ENCODE measurements at regions not wholly inside any gene's neighbourhood (a gene's known extent, or its start where the extent isn't known, plus 50 kb on each side); places are given as distances from the start of the nearest gene placed in this dataset.
"Not testable (repeated sequence)": the region's sequence is repeated elsewhere in the genome, so short reads cannot be mapped to it uniquely, and the experiment has no call there.

DNA sequence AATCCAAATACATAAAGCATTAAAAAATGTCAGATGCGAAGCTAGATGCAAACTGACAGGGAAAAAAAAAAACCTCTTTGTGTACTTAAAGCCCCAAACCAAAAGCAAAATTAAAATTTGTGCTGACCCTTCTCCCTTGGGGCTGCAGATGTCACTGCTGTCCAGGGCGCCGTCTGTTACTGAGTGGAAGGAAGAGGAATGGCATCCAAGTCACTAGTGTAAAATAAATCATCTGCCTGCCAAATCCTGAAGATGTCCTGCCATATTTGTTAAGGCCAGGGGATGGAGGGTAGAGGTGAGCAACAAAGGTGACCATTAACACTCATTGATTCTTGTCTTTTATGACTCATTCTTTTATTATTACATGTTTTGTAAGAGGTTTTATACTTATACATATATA lies 126.6 kb upstream of the ERV3-1 start:
- not testable (repeated sequence) for H3K4me3 Mint-ChIP-seq (ENCODE audit: unreplicated experiment); H3K27ac Mint-ChIP-seq (ENCODE audit: unreplicated experiment); H3K27me3 Mint-ChIP-seq (ENCODE audit: unreplicated experiment); DNase-seq (ENCODE audit: extremely low spot score, unreplicated experiment); H3K9me3 Mint-ChIP-seq (ENCODE audit: unreplicated experiment); H3K4me1 Mint-ChIP-seq (ENCODE audit: unreplicated experiment); H3K36me3 Mint-ChIP-seq (ENCODE audit: unreplicated experiment)

DNA sequence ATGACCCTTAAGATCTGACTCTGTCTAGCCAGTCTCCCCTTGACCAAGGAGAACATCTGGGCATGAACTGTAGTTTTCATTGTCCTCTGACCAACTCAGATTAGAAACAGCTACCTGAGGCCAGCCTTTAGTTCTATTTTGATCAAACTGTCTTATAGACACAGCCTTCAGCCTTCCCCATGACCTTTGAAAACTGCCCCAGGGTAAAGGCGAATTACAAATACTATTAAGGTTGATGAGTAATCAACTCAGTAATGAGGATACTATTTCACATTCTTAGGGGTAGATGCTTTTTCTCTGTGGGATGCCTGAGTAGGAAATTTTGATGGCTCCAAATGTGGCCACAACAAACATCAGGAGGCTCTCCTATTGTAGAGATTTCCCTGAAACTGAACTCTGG lies 125.8 kb upstream of the ERV3-1 start:
- DNase-seq (ENCODE audit: extremely low spot score, unreplicated experiment); H3K27ac Mint-ChIP-seq (ENCODE audit: unreplicated experiment); H3K4me1 Mint-ChIP-seq (ENCODE audit: unreplicated experiment): not testable (repeated sequence)

DNA sequence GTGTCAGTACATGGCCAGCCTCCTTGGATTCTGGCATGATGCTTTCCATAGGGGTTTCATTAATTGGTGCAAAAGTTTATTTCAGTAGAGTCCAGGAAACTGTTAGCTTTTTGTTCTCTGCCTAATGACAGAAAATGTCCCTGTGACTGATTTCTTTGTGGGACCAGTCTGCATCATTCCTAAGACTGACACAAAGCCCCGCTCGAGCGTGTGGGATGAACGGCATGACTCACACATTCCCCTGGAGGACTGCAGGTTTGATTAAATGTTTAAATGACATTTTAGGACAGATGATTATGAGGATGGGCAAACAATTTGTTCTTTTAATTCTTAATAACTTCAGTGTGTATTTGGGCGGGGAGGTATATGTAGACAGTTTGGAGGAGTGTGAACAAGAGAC lies 120.9 kb upstream of the ERV3-1 start:
- not testable (repeated sequence) for H3K4me1 Mint-ChIP-seq (ENCODE audit: unreplicated experiment); H3K36me3 Mint-ChIP-seq (ENCODE audit: unreplicated experiment); H3K9me3 Mint-ChIP-seq (ENCODE audit: unreplicated experiment); H3K4me3 Mint-ChIP-seq (ENCODE audit: unreplicated experiment); H3K27ac Mint-ChIP-seq (ENCODE audit: unreplicated experiment); H3K27me3 Mint-ChIP-seq (ENCODE audit: unreplicated experiment); DNase-seq (ENCODE audit: extremely low spot score, unreplicated experiment)

More for the DNA sequence above, 125.8 kb upstream of the ERV3-1 start:
- not testable (repeated sequence) for H3K36me3 Mint-ChIP-seq (ENCODE audit: unreplicated experiment); H3K27me3 Mint-ChIP-seq (ENCODE audit: unreplicated experiment); H3K4me3 Mint-ChIP-seq (ENCODE audit: unreplicated experiment); H3K9me3 Mint-ChIP-seq (ENCODE audit: unreplicated experiment)

DNA sequence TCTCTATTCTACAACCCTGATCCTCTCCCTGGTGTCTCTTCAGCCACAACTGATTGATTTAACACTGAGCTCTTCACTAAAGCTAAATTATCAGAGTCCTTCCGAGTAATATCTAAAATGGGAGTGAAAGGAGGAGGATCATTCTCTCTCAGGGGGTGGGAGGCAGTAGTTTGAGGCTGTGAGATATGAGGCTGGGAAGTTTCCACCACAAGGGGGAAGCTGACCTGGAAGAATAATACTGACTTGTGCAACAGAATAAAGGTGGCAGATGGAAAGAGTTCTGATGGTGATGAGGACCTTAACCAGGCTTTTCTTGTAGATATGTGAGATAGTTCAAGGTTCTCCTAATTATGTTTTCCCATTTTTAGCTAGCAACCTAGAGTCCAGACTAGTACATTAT lies 118.1 kb upstream of the ERV3-1 start:
- H3K27ac Mint-ChIP-seq (ENCODE audit: unreplicated experiment); H3K4me1 Mint-ChIP-seq (ENCODE audit: unreplicated experiment); H3K27me3 Mint-ChIP-seq (ENCODE audit: unreplicated experiment); H3K36me3 Mint-ChIP-seq (ENCODE audit: unreplicated experiment); H3K4me3 Mint-ChIP-seq (ENCODE audit: unreplicated experiment); DNase-seq (ENCODE audit: extremely low spot score, unreplicated experiment); H3K9me3 Mint-ChIP-seq (ENCODE audit: unreplicated experiment): not testable (repeated sequence)

- not testable (repeated sequence) for H3K36me3 Mint-ChIP-seq (ENCODE audit: unreplicated experiment); H3K4me3 Mint-ChIP-seq (ENCODE audit: unreplicated experiment); H3K4me1 Mint-ChIP-seq (ENCODE audit: unreplicated experiment); DNase-seq (ENCODE audit: extremely low spot score, unreplicated experiment); H3K27ac Mint-ChIP-seq (ENCODE audit: unreplicated experiment); H3K9me3 Mint-ChIP-seq (ENCODE audit: unreplicated experiment); H3K27me3 Mint-ChIP-seq (ENCODE audit: unreplicated experiment)
Measured at GRCh38 chr7:65105650-65106203, 99.2 kb upstream of the ERV3-1 start.

DNA sequence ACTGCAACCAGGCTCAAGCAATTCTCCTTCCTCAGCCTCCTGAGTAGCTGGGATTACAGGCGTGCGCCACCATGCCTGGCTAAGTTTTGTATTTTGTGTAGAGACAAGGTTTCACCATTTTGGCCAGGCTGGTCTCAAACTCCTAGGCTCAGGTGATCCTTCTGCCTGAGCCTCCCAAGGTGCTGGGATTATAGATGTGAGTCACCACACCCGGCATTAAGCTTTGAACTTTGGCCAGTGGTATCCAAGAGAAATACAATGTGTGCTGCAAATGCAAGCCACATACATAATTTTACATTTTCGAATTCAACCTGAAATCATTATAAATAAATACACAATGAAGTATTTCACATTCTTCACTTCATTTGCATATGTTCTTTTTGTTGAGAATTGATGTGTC lies 94.0 kb upstream of the ERV3-1 start:
- H3K9me3 Mint-ChIP-seq (ENCODE audit: unreplicated experiment); H3K27me3 Mint-ChIP-seq (ENCODE audit: unreplicated experiment); H3K4me3 Mint-ChIP-seq (ENCODE audit: unreplicated experiment); H3K27ac Mint-ChIP-seq (ENCODE audit: unreplicated experiment); DNase-seq (ENCODE audit: extremely low spot score, unreplicated experiment); H3K4me1 Mint-ChIP-seq (ENCODE audit: unreplicated experiment): not testable (repeated sequence)
- peaks cover 11% of the 10 kb centered on the region for H3K36me3 Mint-ChIP-seq (ENCODE audit: unreplicated experiment)

DNA sequence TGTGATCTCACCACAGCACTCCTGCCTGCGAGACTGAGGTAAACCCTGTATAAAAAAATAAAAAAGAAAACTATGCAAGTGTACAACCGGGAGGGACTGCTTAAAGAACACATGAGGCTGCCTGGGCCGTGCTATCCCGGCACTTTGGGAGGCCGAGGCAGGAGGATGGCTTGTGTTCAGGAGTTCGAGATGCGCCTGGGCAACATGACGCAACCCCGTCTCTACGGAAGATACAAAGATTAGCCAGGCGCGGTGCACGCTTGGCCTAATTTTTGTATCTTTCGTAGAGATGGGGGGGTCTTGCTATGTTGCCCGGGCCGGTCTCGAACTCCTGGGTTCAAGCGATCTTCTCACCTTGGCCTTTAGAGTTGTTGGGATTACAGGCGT lies 75.2 kb upstream of the ERV3-1 start:
- H3K36me3 Mint-ChIP-seq (ENCODE audit: unreplicated experiment): not testable (repeated sequence)
- peak overlapping the region; percentile 92 for H3K27ac Mint-ChIP-seq (ENCODE audit: unreplicated experiment)

DNA sequence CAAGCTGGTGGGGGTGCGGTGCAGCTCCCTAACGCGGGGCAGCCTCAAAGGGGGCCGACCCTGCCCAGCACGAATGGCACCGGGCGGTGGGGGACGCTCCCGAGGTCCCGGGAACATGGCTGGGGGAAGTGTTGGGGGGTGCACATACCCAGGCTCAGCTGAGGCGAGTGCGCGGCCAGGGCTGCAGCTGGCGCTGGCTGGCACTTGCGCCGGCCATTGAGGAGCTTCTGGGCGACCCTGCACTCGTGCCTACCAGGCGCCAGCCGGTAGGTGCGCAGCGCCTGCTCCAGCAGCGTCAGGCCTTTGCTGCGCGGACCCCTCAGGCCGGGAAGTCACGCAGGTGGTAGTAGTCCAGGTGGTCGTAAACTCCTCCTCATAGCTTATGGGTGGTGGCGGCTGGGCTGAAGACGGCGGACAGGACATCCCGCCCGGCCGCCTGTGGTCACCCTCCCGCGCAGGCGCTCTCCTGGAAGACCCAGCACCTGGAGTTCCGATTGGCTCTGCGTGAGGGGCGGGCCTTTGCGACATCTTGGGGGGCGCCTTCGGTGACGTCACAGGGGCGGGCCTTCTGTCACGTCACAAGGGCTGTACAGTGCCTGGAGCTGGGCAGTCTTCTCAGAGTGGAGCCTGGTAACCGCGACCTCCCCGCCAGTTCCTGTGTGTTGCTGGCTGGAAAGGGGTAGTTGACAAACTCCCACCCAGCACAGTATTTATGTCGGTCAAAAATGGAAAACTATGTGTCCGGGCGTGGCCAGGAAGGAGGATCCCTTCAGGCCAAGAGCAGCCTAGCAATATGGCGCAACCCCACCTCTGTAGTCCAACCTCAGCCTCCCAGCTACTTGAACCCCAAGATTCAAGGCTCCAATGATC lies 74.5 kb upstream of the ERV3-1 start:
- not testable (repeated sequence) for H3K9me3 Mint-ChIP-seq (ENCODE audit: unreplicated experiment); H3K27me3 Mint-ChIP-seq (ENCODE audit: unreplicated experiment); H3K36me3 Mint-ChIP-seq (ENCODE audit: unreplicated experiment); H3K4me1 Mint-ChIP-seq (ENCODE audit: unreplicated experiment)
- Mint-ChIP-seq H3K4me3 (ENCODE audit: unreplicated experiment) (peak overlapping the region; percentile 87), H3K27ac (ENCODE audit: unreplicated experiment) (peak overlapping the region; percentile 92)
- peak; percentile 98 for DNase-seq (ENCODE audit: extremely low spot score, unreplicated experiment)

More for the DNA sequence above, 75.2 kb upstream of the ERV3-1 start:
- not testable (repeated sequence) for H3K27me3 Mint-ChIP-seq (ENCODE audit: unreplicated experiment); H3K9me3 Mint-ChIP-seq (ENCODE audit: unreplicated experiment); H3K4me1 Mint-ChIP-seq (ENCODE audit: unreplicated experiment); DNase-seq (ENCODE audit: extremely low spot score, unreplicated experiment)
- H3K4me3 Mint-ChIP-seq (ENCODE audit: unreplicated experiment): peak overlapping the region; percentile 87

- H3K27me3 Mint-ChIP-seq (ENCODE audit: unreplicated experiment); H3K4me1 Mint-ChIP-seq (ENCODE audit: unreplicated experiment); H3K36me3 Mint-ChIP-seq (ENCODE audit: unreplicated experiment); DNase-seq (ENCODE audit: extremely low spot score, unreplicated experiment); H3K27ac Mint-ChIP-seq (ENCODE audit: unreplicated experiment); H3K9me3 Mint-ChIP-seq (ENCODE audit: unreplicated experiment); H3K4me3 Mint-ChIP-seq (ENCODE audit: unreplicated experiment): not testable (repeated sequence)
Measured at GRCh38 chr7:65074959-65075358, 68.5 kb upstream of the ERV3-1 start.

GRCh38 chr7:65073160-65073559 lies 66.7 kb upstream of the ERV3-1 start:
- H3K36me3 Mint-ChIP-seq (ENCODE audit: unreplicated experiment): peaks cover 13% of the 10 kb centered on the region
- not testable (repeated sequence) for H3K9me3 Mint-ChIP-seq (ENCODE audit: unreplicated experiment); H3K27ac Mint-ChIP-seq (ENCODE audit: unreplicated experiment); H3K27me3 Mint-ChIP-seq (ENCODE audit: unreplicated experiment); DNase-seq (ENCODE audit: extremely low spot score, unreplicated experiment); H3K4me1 Mint-ChIP-seq (ENCODE audit: unreplicated experiment); H3K4me3 Mint-ChIP-seq (ENCODE audit: unreplicated experiment)

GRCh38 chr7:65071854-65072431 lies 65.5 kb upstream of the ERV3-1 start:
- H3K4me1 Mint-ChIP-seq (ENCODE audit: unreplicated experiment); H3K27ac Mint-ChIP-seq (ENCODE audit: unreplicated experiment); H3K27me3 Mint-ChIP-seq (ENCODE audit: unreplicated experiment); H3K9me3 Mint-ChIP-seq (ENCODE audit: unreplicated experiment); DNase-seq (ENCODE audit: extremely low spot score, unreplicated experiment); H3K4me3 Mint-ChIP-seq (ENCODE audit: unreplicated experiment): not testable (repeated sequence)
- peaks cover 13% of the 10 kb centered on the region for H3K36me3 Mint-ChIP-seq (ENCODE audit: unreplicated experiment)

DNA sequence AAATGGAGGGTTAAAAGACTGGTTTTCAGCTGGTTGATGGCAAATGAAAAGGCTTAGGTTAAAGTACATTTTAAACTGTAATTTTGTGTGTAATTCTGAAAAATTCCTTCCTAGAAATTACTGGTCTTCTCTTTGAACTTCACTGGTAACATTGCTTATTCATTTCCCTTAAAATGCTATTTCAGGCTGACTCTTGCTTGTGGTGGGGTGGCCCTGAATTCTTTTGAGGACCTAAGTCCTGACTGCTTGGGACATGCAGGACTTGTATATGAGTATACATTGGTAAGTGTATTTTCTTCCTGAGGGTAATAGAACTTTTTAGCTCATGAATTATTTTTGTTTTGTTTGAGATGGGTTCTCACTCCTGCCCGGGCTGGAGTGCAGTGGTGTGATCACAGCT lies 63.0 kb upstream of the ERV3-1 start:
- DNase-seq (ENCODE audit: extremely low spot score, unreplicated experiment); H3K4me1 Mint-ChIP-seq (ENCODE audit: unreplicated experiment); H3K4me3 Mint-ChIP-seq (ENCODE audit: unreplicated experiment); H3K27ac Mint-ChIP-seq (ENCODE audit: unreplicated experiment); H3K9me3 Mint-ChIP-seq (ENCODE audit: unreplicated experiment); H3K27me3 Mint-ChIP-seq (ENCODE audit: unreplicated experiment): not testable (repeated sequence)
- H3K36me3 Mint-ChIP-seq (ENCODE audit: unreplicated experiment): peaks cover 13% of the 10 kb centered on the region
